OCI-LY1 (cell line): ENCODE measurements at regions not wholly inside any gene's neighbourhood (a gene's known extent, or its start where the extent isn't known, plus 50 kb on each side); places are given as distances from the start of the nearest gene placed in this dataset.

ENCODE experiments used
- H2AFZ ChIP-seq: fragments of 200-600 bp; sonication (generic), shearing (Covaris generic); 2 replicates; pipeline ENCODE4 v1.6.0; 2014; ENCODE audit warnings: antibody characterized with exemption, mild to moderate bottlenecking, low read length
- H3F3A ChIP-seq: fragments of 200-600 bp; sonication (generic), shearing (Covaris generic); 2 replicates; pipeline ENCODE4 v1.6.0; 2014; ENCODE audit warnings: mild to moderate bottlenecking, antibody characterized with exemption, low read length, moderate library complexity; ENCODE audit not compliant: insufficient read depth
- H3K27ac ChIP-seq: fragments of 200-600 bp; sonication (generic); 2 replicates; pipeline ENCODE4 v1.5.1; 2014; ENCODE audit warnings: low read length, mixed run types, mild to moderate bottlenecking, low read depth; ENCODE audit not compliant: poor library complexity, severe bottlenecking
- H3K27me3 ChIP-seq: fragments of 200-600 bp; sonication (generic); 2 replicates; pipeline ENCODE4 v1.6.0; 2014; ENCODE audit warnings: antibody characterized with exemption, mild to moderate bottlenecking, low read length, moderate library complexity; ENCODE audit not compliant: insufficient read depth
- H3K36me3 ChIP-seq: fragments of 200-600 bp; sonication (generic); 2 replicates; pipeline ENCODE4 v1.6.1; 2014; ENCODE audit warnings: mild to moderate bottlenecking, antibody characterized with exemption, low read length, moderate library complexity, mixed read lengths; ENCODE audit not compliant: insufficient read depth
- H3K4me1 ChIP-seq: fragments of 200-600 bp; sonication (generic); 2 replicates; pipeline ENCODE4 v1.5.1; 2014; ENCODE audit warnings: mild to moderate bottlenecking, low read length, moderate library complexity; ENCODE audit not compliant: insufficient read depth, severe bottlenecking
- H3K4me2 ChIP-seq: fragments of 200-600 bp; sonication (generic), shearing (Covaris generic); 2 replicates; pipeline ENCODE4 v1.6.1; 2014; ENCODE audit warnings: low read length
- H3K4me3 ChIP-seq: fragments of 200-600 bp; sonication (generic); 2 replicates; pipeline ENCODE4 v1.5.1; 2014; ENCODE audit warnings: low read length, low read depth, mild to moderate bottlenecking, mixed read lengths; ENCODE audit not compliant: poor library complexity, severe bottlenecking
- H3K79me2 ChIP-seq: fragments of 200-600 bp; shearing (Covaris generic); 2 replicates; pipeline ENCODE4 v1.6.1; 2016; ENCODE audit warnings: mixed run types, low read length, mixed read lengths; ENCODE audit not compliant: insufficient read depth
- H3K9ac ChIP-seq: fragments of 200-600 bp; sonication (generic), shearing (Covaris generic); 2 replicates; pipeline ENCODE4 v1.6.1; 2014; ENCODE audit warnings: mild to moderate bottlenecking, low read length, mixed read lengths
- H3K9me2 ChIP-seq: fragments of 200-600 bp; sonication (generic), shearing (Covaris generic); 2 replicates; pipeline ENCODE4 v1.6.1; 2014; ENCODE audit warnings: low read depth, mild to moderate bottlenecking, low read length, mixed read lengths
- H3K9me3 ChIP-seq: fragments of 200-600 bp; shearing (Covaris generic); 2 replicates; pipeline ENCODE4 v1.6.1; 2014; ENCODE audit warnings: low read length, mixed read lengths
- H4K20me1 ChIP-seq: fragments of 200-600 bp; sonication (generic), shearing (Covaris generic); 2 replicates; pipeline ENCODE4 v1.6.0; 2016; ENCODE audit warnings: mild to moderate bottlenecking, low read length; ENCODE audit not compliant: insufficient read depth
- EZH2 ChIP-seq: fragments of 200-600 bp; sonication (generic), shearing (Covaris generic); IDR thresholded peaks from 2 replicates; pipeline ENCODE4 v1.8.0; 2017; ENCODE audit warnings: borderline replicate concordance, mixed run types, mild to moderate bottlenecking, antibody characterized with exemption, low read length, moderate library complexity, mixed read lengths
- TF ChIP-seq, protein P1 (sequence below): fragments of 200-600 bp; sonication (generic), shearing (Covaris generic); IDR thresholded peaks from 2 replicates; pipeline ENCODE4 v1.5.1; 2017; ENCODE audit warnings: mild to moderate bottlenecking, antibody characterized with exemption, low read length, moderate library complexity, mixed read lengths

DNA sequence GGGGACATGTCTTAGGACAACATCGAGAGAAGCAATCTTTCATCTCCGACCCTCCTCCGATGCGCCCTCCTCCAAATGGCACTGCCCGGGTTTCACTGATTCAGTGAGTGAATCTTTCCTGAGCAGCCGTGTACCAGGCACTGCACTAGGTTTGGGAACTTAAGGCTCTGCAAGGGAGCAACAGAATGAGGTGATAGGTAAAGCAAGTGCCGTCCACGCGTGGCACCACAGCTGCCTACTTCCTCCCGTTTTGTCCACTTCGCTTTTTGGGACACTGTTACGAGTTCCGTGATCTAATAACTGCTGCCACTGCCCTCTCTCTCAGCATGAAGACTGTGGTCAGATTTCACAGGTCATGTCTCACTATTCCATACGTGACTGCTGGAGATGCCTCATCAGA, 131.0 kb downstream of the TEX29 start:
- TF ChIP-seq EZH2, result no peak
- TF ChIP-seq, protein P1, sequence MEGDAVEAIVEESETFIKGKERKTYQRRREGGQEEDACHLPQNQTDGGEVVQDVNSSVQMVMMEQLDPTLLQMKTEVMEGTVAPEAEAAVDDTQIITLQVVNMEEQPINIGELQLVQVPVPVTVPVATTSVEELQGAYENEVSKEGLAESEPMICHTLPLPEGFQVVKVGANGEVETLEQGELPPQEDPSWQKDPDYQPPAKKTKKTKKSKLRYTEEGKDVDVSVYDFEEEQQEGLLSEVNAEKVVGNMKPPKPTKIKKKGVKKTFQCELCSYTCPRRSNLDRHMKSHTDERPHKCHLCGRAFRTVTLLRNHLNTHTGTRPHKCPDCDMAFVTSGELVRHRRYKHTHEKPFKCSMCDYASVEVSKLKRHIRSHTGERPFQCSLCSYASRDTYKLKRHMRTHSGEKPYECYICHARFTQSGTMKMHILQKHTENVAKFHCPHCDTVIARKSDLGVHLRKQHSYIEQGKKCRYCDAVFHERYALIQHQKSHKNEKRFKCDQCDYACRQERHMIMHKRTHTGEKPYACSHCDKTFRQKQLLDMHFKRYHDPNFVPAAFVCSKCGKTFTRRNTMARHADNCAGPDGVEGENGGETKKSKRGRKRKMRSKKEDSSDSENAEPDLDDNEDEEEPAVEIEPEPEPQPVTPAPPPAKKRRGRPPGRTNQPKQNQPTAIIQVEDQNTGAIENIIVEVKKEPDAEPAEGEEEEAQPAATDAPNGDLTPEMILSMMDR, result no peak
- Histone ChIP-seq H3K4me3 (no peak overlapping the region), H4K20me1 (no peaks in the 10 kb centered on the region), H2AFZ (no peak overlapping the region), H3K79me2 (no peaks in the 10 kb centered on the region), H3K9me3 (peaks cover 4% of the 10 kb centered on the region; the same call in 1 of the 2 replicates), H3K27me3 (peaks cover under 1% of the 10 kb centered on the region; the same call in 1 of the 2 replicates), H3K9me2 (no peaks in the 10 kb centered on the region), H3K4me1 (no peaks in the 10 kb centered on the region), H3K9ac (no peak overlapping the region), H3K27ac (no peak overlapping the region), H3K36me3 (no peaks in the 10 kb centered on the region), H3F3A (no peaks in the 10 kb centered on the region), H3K4me2 (no peak overlapping the region)

DNA sequence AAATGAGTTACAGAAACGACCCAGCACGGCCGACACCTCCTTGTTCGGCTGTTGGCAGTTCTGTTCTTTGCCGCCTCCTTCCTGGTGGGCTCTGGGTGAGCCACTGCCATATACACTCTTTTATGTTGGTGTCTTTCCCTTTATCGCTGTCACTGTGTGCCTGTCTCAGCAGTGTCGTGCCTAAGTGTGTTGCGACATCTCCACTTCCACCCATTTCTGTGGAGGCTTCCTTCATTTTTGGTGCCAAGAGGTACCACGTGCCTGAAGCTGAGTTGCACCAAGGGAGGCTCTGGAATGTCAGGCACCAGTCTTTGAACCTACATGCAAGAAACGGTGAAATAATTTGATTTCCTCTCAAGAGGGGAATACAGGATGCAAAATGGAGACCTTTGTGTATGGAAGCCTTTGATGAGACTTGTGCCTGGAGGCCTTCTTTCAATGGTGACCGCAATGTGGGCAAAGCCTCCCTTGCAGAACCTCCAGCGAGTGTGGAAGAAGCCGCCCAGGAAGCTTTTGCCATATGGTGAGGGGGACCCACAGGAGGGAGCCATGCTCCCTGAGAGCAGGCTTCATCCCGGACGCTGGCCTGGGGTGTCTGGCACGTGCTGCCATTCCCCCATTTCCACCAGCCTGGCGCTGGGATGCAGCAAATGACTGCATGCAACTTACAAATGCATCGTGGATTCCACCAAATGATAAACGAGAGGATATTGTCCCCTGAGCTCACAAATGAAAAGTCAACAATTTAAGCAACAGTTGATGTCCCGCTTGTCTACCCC, 136.2 kb downstream of the TEX29 start:
- Histone ChIP-seq H3K79me2 (no peaks in the 10 kb centered on the region), H3K9me2 (no peaks in the 10 kb centered on the region), H2AFZ (no peak overlapping the region), H4K20me1 (no peaks in the 10 kb centered on the region), H3K4me2 (no peak overlapping the region), H3K9ac (no peak overlapping the region), H3K27ac (no peak overlapping the region), H3K9me3 (peaks cover 4% of the 10 kb centered on the region; the same call in 1 of the 2 replicates), H3K4me3 (no peak overlapping the region), H3F3A (no peaks in the 10 kb centered on the region), H3K4me1 (no peaks in the 10 kb centered on the region), H3K27me3 (peaks cover 9% of the 10 kb centered on the region; the same call in 1 of the 2 replicates), H3K36me3 (no peaks in the 10 kb centered on the region)
- TF ChIP-seq EZH2, result no peak
- TF ChIP-seq, protein P1, result no peak

DNA sequence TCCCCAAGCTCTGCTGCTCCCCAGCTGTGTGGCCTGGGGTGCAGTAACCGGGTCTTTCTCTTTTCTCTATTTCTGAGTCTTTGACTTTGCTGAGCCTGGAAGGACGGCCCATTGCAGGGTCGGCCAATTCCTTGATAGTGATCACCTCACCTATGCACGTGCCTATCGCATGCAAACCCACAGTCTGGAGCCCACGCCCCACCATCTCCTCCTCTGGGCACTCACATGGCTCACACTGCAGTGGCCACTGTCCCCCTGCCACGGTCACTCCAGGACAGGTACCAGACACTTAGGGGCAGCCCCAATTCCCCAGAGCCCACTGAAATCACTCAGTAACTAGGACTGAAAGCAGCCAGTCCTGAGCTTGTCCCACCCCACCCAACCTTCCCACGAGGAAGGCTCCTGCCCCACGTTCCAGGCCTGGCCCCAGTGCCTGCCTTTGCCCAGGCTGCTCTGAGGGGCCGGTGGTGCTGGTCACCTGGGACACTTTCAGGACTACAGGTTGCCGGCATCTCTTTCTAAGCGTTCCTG, 137.6 kb downstream of the TEX29 start:
- Histone ChIP-seq H3K27ac (no peak overlapping the region), H3K79me2 (no peaks in the 10 kb centered on the region), H3K36me3 (no peaks in the 10 kb centered on the region), H3K9me3 (peaks cover 4% of the 10 kb centered on the region; the same call in 1 of the 2 replicates), H3F3A (no peaks in the 10 kb centered on the region), H3K9ac (no peak overlapping the region), H3K27me3 (peaks cover 9% of the 10 kb centered on the region; the same call in 1 of the 2 replicates), H3K9me2 (no peaks in the 10 kb centered on the region), H3K4me2 (no peak overlapping the region), H4K20me1 (no peaks in the 10 kb centered on the region), H3K4me1 (no peaks in the 10 kb centered on the region), H3K4me3 (no peak overlapping the region), H2AFZ (no peak overlapping the region)
- TF ChIP-seq EZH2, result no peak
- TF ChIP-seq, protein P1, result no peak
